A673 (cell line): ENCODE measurements at regions not wholly inside any gene's neighbourhood (a gene's known extent, or its start where the extent isn't known, plus 50 kb on each side); places are given as distances from the start of the nearest gene placed in this dataset.
"Not testable (repeated sequence)": the region's sequence is repeated elsewhere in the genome, so short reads cannot be mapped to it uniquely, and the experiment has no call there.

Experiments
- CTCF ChIP-seq: fragments of 300-800, 200-600 bp; sonication (generic); conservative IDR thresholded peaks from 2 replicates; pipeline ENCODE4 v1.5.1; 2017; ENCODE audit warnings: low read depth, mild to moderate bottlenecking, antibody characterized with exemption, low read length, moderate library complexity, mixed read lengths
- EZH2 ChIP-seq: fragments of 200-600 bp; sonication (generic); IDR thresholded peaks from 2 replicates; pipeline ENCODE4 v1.6.1; 2017; ENCODE audit warnings: borderline replicate concordance, low read depth, mild to moderate bottlenecking, mixed read lengths, antibody characterized with exemption, low read length; ENCODE audit not compliant: poor library complexity, severe bottlenecking

- not testable (repeated sequence) for TF ChIP-seq CTCF, EZH2
Measured at GRCh38 chr21:13447767-13448166, 161.8 kb upstream of the POTED start.
